Stimulated activated CD8-positive, alpha-beta memory T cell treated with anti-CD3 and anti-CD28 coated beads, Interleukin-4, amount 100 ng/mL, for 48 hours (primary cell): ENCODE measurements at regions not wholly inside any gene's neighbourhood (a gene's known extent, or its start where the extent isn't known, plus 50 kb on each side); places are given as distances from the start of the nearest gene placed in this dataset.
"Not testable (repeated sequence)": the region's sequence is repeated elsewhere in the genome, so short reads cannot be mapped to it uniquely, and the experiment has no call there.

ENCODE experiments used
- DNase-seq: peaks from one replicate; pipeline ENCODE4 v3.0.0-alpha.2; 2020

DNA sequence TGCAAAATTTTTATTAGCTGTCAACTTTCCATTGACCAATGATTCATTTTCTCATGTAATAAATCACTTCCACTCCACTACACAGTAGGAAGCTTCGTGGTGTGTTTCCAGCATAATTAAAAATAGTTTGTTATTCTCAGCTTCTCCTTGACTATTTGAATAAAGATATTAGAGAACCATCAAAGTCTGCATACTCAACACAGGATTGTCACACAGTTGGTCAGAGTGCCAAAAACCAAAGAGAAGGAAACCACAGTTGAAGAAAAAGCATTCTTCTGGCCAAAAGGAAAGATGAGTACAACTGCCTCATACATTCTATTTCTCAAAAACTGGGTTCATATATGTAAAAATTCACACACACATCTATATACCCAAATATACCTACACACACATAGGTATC lies 455.1 kb upstream of the HSF2 start:
- no peak for DNase-seq

DNA sequence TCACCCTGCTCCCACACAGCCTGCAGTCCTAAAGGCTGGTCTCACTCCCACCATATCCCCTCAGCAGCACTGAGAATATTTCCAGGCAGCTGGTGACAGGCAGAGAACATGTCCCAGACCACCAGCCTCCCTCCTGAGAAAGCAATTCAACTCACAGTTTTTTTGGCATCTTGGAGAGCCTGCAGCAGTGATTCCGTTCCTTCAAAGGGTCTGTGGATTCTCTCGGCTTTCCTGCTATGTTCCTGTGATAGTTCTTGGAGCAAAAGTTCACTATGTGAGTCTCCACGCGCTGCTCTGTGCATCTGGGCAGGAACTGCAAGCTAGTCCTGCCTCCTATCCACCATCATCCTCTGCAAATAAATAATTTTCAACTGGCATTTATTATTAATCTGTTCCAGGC lies 448.3 kb upstream of the HSF2 start:
- no peak for DNase-seq

DNA sequence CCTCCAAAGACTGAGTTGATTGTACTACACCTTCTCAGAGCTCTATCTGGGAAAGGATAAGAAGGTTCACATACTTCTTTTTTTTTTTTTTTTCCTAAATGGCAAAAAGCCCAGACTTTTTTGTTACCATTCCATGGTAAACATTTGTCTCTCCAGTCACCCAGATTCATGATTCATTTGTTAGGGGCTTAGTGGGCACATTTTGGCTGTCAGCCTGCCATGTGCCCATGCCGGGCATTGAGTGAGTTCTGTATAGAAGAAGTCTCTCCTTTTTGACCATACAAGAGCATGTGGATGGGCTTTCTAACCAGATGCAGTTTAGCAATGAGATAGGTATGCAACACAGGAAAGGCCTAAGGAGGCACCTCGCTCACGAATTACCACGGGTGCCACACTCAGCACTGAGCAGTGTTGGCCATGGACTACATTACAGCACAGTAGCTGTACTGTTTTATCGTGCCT lies 447.5 kb upstream of the HSF2 start:
- no peak for DNase-seq

DNA sequence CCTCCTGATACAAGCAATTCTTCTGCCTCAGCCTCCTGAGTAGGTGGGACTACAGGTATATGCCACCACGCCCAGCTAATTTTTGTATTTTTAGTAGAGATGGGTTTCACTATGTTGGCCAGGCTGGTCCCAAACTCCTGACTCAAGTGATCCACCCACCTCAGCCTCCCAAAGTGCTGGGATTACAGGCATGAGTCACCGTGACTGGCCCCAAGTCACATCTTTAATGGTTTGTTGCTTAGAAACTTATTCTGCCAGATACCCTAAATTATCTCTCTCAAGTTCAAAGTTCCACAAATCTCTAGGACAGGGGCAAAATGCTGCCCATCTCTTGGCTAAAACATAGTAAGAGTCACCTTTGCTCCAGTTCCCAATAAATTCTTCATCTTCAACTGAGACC lies 444.1 kb upstream of the HSF2 start:
- not testable (repeated sequence) for DNase-seq

DNA sequence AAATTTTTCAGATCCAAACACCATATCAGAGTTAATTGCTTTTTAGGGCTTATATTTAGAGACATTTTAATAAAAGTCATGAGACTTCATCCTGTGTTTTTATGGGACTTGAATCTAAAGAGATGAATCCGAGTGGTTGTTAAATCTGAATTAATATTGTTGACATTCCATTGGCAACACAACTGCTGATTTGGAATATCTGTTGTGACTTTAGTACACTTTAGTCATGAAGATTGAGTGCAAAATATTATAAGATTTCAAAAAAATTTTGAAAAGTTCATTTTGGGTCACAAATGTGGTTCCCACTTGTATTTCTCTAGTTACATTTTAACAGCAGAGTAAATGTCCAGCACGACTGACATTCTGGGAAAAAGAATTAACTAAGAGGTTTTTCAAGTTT lies 442.7 kb upstream of the HSF2 start:
- no peak for DNase-seq

DNA sequence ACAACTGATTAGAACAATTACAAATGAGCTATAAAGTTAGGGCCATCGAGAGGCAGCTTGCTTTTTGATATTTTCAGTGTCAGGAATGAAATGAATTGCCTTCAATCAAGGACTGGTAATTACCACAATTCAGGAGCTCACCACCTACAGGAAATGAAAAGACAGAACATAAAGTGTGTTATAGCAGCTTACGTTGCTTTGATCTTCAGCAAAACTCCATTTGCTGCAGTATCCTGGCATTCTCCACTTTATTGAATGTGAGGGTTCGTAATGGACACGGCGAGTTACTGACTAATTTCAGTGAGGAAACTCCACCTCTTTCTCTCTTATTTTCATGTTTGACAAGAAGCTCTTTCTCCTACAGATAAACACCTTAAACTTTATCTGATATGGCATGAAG lies 440.0 kb upstream of the HSF2 start:
- no peak for DNase-seq

DNA sequence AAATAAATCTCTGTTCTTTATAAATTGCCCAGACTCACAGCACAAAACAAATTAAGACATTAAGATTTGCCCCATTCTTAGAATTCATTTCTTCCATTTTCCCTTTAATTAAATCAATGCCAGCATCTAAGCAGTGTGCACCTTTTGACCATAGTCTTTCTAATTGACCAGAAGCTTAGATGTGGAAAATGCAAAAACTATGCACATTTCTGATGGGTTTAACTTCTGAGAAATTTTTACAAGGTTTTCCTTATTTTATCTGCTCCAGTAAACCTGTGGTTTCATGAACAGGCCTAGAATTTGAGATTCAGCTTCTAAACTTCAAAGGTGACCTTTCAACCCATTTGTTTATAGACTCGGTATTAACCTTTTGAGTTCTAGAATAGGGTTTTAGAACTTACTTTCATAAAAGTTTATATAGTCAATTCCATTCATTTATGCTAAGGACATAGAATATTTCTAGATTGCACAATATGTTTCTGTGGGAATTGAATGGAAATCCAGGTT lies 437.8 kb upstream of the HSF2 start:
- DNase-seq = no peak

DNA sequence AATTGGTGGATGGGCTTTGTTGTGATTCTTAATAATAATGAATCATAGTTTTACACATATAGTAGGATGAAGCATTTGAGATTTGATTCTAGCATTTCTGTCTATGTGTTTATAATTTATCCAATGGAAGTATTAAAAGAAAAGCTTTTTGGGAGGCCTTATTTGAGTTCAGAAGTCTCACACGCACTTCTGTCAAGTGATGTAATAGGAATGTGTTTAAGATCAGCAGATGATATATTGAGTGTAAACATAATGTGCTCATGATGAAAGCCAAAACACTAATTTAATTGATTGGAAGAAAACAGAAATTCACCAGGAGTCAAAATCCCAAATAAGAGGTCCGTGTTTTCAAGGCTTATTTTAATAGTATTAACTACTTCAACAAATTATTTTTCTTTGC lies 435.6 kb upstream of the HSF2 start:
- no peak for DNase-seq

DNA sequence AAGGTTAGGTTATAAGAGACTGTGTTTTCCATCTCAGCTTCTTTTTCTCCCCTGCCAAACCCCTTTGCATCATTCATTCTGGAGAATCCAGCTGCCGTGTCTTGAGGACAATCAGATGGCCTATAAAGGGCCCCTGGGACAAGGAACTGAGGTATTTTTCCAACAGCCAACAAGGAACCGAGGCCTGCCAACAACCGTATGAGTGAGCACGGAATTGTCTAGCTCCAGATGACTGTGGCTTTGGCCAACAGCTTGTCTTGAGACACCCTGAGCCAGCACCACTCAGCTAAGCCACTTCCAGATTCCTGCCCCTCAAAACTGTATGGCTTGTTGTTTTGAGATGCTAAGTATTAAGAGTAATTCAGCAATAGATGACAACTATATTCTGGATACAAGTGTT lies 433.7 kb upstream of the HSF2 start:
- no peak for DNase-seq

DNA sequence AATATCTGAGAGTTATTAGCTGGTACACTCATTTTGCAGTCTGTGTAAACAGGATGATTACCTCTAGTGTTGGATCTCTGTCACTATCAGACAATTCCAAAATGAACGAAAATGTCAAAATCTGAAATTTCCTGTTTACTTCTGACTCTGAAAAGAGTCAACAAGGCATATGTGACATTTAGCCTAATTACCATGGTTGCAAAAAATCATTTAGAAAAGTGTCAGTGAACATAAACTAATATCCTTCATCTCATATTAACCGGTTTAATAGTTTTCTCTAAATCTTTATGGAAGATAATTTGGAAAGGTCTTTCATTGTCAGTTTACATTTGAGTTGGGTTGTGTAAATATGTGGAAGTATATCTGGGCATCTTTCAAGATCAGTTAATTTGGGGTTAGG lies 431.8 kb upstream of the HSF2 start:
- no peak for DNase-seq

DNA sequence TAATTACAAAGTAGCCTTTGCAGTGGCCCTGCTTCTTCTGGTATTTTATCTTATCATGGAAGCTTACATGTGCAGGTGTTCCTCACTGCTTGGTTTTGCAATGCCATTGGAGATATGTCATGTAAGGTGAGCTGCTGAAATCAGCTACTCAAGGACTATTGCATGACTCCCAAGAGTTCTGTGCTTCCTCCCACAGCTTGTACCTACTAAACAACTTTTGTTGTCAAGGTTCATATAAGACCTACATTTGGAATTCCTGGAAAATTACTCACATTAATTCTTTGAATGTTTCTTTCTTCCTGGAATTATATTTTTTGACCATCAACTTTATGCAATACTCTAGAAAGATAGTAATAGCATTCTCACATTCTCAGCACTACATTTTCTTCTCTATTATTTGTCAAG lies 427.5 kb upstream of the HSF2 start:
- DNase-seq = no peak

DNA sequence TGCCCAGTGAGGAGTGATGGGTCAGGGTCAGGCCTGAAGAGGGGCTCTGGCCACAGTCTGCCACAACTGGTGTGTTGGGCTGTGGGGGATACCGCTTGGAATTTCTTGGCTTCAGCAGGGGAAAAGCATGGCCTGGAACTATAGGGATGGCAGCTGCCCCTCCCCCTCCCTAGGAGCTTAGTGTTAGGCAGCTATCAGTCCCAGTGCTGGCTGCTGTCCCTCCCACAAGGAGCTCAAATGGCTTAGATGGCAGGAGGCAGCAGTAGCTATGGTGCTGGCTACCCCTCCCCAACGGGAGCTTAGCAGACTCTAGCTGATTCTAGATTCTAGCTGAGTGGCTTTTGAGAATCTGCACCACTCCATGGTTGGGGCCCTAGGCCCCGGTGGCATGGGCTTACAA lies 414.5 kb upstream of the HSF2 start:
- no peak for DNase-seq

DNA sequence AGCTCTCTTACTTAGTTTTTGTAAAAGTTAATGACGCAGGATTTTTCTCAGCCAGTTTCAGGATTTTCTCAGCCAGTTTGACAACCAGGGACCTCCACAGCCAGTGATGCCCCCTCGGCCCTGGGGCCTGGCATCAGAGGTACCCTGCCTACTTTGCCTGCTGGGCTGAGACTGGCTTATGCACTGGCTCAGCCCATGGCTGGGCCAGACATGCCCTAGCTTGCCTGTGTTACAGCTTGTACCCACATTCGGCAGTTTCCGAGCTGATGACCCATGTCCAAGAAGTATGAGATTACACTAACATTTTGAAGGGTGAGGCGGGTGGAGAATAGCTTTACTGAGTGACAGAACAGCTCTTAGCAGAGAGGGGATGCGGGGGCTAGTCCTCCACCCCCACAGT lies 406.1 kb upstream of the HSF2 start:
- no peak for DNase-seq

DNA sequence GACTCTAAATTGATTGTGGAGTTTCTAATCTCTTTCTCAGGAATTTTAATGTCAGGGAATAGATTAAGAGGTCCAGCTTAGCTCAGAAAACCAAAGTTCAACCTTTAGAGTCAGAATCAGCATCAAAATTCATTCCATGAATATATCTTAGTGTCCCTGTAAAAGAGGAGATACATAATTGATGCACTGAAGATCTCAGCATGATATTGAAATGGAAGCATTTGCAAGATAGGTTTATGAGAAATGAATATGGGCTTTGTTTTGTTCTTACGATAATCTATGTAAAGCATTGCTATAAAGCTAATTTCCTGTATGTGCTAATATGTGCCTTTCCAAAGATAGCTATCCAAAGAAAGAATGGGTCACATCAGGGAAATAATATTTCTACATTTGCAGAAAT lies 404.5 kb upstream of the HSF2 start:
- no peak for DNase-seq

DNA sequence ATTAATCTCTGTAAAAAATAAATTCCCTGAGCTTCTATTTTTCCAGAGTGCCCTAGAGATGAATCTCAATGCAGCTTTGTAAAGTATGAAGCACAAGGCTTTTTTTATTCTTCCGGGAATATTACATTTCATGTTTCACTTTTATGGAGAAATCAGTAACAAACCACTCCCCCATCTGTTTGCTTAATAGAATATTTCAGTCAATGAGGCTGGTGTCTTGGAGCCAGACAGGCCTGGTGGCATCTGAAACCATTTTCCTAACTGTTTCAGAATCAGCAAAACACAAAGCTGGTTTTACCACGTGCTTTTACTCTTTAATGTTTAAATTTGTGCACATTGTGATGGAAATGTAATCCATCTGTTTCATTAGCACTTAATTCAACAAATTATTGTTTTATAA lies 400.8 kb upstream of the HSF2 start:
- DNase-seq = no peak

DNA sequence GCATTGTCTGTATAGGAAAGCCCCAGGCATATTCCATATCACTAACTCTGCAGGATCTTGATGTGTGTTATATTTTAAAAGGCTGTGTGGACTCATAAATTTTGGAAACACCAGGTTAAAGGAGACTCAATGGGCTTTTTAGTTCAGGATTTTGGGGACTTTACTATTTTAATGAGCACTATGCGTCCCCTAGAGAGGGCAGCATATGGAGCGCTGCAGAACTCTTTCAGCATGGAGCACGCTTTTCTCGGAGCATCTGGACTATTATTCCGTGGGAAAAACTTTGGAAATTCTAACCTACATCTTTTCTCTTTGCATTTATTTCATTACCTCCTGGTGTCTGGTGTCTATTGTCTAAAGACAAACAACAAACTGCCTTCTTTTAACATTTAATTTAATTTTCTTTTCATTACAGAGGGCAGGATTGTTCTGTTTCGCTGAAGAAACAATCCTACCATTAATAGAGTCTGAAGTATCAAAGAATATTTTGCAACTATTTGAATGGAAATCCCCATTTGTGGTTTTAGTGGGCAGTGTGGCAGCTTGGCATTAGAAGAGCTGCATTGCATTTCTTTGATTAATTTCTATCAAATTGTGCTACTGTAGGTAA lies 399.9 kb upstream of the HSF2 start:
- no peak for DNase-seq

DNA sequence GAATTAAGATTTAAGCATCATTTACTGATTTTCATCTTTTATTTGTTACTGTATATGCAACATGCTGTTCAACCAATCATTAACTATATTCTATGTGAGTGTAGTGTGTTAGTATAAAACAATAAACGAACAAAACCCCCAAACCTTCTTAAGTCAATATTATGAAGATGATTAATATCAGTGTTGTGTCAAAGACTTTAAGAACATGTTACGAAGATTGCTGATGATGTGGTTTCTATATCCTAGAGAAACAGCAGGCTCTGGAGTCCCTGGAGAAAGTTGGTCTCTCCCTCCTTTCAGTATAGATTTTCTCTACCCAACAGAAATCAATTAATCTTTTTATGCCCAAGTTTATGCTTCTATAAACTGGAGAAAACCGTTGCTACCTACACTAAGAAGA lies 393.8 kb upstream of the HSF2 start:
- DNase-seq = no peak

DNA sequence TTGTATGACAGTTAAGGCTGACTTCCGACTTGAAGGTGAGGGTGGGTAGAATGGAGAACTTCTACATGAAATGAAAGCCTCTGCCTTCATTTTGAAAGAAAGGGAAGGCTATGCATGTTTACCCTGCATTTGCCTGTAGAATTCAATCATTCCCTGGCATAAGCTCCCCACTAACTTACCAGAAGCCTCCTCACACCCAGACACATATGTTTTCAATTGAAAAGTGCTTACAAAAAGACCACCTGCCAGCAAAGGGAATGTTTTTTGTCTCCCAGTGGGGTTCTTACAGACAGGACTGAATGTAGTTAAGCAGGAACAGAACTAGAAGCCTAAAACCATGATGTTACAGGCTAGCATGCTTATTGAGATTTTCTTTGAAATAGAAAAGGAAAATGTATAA lies 392.1 kb upstream of the HSF2 start:
- DNase-seq = no peak

DNA sequence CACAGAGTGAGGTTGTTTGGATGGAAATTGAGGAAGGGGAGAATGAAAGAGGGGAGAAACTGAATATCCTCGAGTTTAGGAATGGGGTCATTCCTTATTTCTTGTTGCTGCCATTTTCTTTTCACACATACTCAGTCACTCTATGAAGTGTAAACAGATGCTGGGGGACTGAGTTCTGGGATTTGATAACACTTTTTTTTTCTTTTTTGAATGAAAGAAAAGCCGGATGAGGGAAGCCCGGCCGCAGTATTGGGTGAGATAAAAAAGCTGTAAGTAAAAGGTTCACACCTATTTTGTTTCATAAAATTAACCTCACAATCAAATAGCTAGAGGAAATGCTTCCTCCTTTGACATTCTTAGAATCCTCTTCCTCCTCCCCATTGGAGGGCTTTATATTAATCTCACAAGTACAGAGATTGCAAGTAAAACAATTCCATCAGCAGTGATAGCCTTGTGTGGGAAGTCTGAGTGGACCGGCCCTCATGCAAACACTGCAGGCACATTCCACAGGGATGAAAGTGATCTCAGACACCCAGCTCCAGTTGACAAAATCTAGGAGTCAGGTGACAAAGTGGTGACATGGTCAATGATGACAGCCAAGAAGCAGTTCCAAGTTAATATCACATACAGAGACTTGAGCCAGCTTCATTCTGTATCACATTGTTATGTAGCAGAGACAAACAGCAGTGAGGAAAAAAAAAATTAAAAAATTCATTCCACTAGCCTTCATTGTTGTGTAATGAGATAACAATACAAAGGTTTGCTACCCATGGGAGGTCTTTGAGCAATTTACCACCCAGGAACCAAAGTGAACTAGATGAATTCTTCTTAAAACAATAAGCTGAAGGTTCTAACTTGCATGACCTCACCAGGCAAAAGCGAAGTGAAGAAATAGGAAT lies 391.1 kb upstream of the HSF2 start:
- DNase-seq = no peak

DNA sequence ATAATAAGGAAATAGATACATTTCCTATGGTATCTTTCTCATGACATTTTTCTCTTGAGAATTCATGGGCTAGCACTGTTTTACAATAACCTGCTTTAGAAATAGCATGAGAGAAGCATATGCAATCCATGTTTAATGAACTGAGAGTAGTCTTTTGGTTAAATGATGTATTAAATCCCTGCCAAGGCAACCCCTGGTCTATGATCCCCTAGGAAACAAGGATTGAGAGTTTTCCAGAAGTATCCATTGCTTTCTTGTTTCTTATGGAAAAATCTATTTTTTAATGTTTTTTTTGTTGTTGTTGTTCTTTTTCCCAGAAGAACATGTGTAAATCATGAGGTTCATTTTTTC lies 390.5 kb upstream of the HSF2 start:
- DNase-seq = no peak

DNA sequence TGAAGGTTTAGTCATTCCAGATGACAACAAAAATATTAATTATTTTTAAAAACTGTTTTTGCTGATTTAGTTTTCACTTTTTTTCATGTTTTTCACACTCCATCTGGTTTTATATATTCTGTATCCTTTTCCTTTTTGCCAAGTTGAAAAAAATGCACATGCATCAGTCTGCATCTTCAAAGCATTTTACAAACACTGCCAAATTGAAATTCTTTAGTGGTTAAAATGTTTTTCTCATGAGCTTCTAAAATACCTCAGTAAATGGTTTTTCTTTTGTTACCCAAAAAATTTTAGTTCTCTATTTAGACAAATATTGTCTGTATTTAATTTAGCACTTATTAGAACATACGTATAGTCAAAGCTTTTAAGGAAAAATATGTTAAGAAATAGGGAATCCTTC lies 386.9 kb upstream of the HSF2 start:
- no peak for DNase-seq

DNA sequence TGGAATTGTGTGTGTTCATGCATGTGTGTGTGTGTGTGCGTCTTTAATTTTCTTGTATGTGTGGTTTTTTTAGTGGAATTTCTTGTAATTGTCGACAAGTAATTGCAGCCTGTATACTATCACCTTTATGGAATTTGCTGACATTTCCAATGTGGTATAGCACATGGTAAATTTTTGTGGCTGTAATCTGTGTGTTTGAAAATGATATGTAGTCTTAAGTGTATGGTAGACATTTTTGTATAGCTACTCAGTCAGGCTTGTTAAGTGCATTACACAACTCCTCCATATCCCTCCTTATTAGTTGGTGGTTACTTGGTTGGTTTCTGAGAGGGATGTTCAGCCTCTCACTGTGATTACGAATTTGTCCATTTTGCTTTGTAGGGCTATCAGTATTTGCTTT lies 384.5 kb upstream of the HSF2 start:
- no peak for DNase-seq

DNA sequence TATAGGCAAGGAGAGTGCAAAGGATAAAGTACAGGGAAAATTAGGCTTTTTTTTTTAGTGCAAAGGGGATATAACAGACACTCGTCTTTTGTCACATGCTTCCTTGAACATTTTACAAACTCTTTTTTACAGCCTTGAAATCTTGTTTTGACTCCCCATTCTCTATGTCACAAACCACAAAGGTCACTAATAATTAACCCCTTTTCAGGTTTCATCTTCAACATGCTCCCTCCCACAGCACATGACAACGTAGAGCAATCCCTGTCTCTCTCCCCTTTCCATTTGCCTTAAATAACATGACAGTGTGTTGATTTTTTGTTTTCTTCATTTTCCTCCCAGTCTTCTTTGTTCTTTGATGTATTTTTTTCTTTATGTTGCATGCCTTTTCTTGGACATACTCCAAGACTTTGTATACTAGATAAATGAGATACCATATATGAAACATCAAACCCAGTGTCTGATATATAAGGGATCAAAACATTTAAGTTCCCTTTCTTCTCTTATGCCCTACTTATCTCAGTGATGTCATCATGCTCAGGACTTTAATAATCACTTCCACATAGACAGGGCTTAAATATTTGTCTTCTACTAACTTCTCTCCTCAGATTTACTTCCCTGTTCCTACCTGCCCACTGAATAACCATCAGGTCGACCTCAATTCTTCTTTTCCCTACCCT lies 378.7 kb upstream of the HSF2 start:
- DNase-seq = no peak

DNA sequence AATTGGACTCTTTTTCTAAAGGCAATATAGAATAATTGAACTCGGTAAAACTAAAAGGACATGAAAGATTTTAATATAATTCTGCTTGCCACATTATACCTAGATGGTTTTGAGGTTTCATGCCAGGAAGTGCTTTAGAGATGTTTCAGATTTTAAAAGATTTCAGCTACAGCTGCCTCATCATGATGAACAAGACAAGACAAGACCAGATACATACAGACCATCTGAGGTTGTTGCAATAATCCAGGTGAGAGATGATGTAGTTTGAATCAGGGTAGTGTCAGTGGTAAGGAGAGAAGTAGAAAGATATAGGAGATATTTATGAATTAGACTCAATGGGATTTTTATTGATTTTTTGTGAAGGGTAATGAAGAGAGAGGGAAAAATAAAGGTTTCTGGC lies 374.3 kb upstream of the HSF2 start:
- DNase-seq = no peak
